HL-60/S4 treated with retinoic acid at 250 ng/mL for 4 days and 3 days (cell line): ENCODE measurements at regions not wholly inside any gene's neighbourhood (a gene's known extent, or its start where the extent isn't known, plus 50 kb on each side); places are given as distances from the start of the nearest gene placed in this dataset.
"Not testable (repeated sequence)": the region's sequence is repeated elsewhere in the genome, so short reads cannot be mapped to it uniquely, and the experiment has no call there.

Source experiments
- in situ Hi-C: fragments of 300-500 bp; cut with MboI; formaldehyde crosslinking; loops from 2 replicates; pipeline ENCODE4 v1.7.0; 2022; ENCODE audit warnings: low sequenced_read_pairs

DNA sequence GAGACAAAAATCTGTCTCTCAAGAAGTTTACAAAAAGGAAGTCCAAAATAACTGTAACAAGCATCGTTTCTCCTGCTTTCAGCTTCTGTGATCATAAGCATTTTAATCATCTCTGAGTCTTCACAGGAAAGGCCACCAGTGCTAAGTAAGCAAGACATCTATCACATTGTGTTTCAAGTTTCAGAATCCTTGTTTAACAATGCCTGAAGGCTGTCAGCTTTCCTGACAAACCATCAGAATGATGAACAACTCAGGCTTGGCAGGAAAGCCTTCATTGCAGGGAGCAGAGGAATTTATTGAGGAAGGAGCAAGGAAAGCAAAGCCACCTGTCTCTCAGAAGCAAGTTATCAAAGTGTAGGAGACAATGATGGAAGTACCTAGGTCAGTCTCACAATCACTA, 143.5 kb upstream of the DAPK1 start:
- in situ Hi-C loops: no loop called here

DNA sequence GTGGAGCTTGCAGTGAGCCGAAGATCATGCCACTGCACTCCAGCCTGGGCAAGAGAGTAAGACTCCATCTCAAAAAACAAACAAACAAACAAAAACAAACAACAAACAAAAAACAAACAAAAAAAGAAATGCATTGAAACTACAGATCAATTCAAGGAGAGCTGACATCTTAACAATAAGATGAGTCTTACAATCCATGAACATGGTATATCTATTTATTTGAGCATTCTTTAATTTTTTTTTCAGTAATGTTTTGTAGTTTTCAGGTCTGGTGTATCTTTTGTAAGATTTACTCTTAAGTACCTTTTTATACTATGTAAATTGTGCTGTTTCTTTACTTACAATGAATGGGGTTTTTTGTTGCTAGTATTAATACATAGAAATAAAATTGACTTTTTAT, 140.1 kb upstream of the DAPK1 start:
- in situ Hi-C loops: no loop called here

DNA sequence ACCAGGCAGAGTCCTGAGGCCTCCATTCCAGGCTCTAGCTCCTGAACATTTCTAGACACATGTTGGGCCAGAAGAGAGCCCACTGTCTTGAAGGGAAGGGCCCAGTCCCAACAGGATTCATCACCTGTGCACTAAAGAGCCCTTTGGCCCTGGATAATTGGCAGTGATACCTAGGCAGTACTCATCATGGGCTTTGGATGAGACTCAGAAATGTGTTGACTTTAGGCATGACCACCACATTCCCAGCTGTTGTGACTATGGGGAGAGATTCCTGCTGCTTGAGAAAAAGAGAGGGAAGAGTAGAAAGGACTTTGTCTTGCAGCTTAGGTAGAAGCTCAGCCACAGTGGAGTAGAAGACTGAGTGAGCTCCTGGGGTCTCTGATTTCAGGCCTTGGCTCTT, 138.4 kb upstream of the DAPK1 start:
- in situ Hi-C loops: no loop called here

GRCh38 chr9:87359958-87360601, 137.6 kb upstream of the DAPK1 start:
- in situ Hi-C loops: no loop called here

DNA sequence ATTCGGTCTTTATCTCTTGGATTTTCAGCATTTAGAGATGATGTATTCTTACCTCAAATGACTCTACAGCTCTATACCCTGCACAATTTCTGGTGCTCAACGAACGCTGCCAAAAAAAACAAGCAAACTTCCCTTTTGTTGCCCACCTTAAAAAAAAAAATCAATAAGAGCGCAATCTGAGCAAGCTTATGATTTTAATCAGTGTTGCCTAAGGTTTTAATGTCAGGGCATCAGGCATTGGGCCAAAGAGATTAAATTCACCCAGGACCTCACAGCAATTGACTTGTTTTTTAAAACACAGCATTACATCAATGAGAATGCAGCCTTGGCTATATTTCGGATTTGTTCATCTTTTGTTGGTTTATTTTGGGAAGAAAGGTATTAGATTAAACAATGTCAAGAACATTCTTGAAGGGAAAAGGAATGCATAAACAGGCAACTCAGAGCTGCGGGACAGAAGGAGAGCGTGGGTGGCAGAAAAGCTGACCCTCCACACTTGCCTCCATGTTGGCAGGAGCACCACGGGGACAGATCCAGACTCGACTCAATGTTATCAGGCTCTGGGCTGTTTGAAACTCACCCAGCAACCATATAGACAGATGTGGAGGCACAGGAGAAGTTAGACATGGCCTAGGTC, 127.5 kb upstream of the DAPK1 start:
- in situ Hi-C loops: no loop called here

GRCh38 chr9:87371795-87372355, 125.8 kb upstream of the DAPK1 start:
- in situ Hi-C loops: no loop called here

DNA sequence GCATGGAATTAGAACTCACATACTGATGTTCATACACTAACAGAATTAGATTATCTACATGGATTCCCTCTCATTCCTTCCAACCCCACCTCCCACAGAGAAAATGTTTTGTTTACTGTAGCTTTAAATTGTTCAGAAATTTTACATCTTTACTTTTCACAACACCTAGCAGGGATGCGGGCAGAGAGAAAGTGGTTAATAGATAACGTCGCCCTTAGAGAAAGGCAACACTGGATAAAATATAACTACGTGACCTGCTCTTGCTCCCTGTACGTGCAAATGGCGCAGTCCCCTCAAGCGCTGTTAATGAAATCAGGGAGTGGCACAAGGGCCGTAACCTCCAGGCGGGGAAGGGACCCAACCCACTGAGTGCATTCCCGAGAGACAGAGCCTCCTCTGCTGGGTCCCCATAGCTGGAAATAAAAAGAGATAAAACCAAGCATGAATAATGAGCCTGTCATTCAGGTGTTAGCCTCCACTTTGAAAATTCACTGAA, 125.3 kb upstream of the DAPK1 start:
- in situ Hi-C loops: no loop called here

- in situ Hi-C loops: not testable (repeated sequence)
These were observed 123.4 kb upstream of the DAPK1 start for GRCh38 chr9:87374023-87374919.

- in situ Hi-C loops: no loop called here
These were observed 122.1 kb upstream of the DAPK1 start for GRCh38 chr9:87375397-87376073.

GRCh38 chr9:87378676-87379075, 119.0 kb upstream of the DAPK1 start:
- in situ Hi-C loops: no loop called here

GRCh38 chr9:87379300-87379699, 118.4 kb upstream of the DAPK1 start:
- in situ Hi-C loops: no loop called here

DNA sequence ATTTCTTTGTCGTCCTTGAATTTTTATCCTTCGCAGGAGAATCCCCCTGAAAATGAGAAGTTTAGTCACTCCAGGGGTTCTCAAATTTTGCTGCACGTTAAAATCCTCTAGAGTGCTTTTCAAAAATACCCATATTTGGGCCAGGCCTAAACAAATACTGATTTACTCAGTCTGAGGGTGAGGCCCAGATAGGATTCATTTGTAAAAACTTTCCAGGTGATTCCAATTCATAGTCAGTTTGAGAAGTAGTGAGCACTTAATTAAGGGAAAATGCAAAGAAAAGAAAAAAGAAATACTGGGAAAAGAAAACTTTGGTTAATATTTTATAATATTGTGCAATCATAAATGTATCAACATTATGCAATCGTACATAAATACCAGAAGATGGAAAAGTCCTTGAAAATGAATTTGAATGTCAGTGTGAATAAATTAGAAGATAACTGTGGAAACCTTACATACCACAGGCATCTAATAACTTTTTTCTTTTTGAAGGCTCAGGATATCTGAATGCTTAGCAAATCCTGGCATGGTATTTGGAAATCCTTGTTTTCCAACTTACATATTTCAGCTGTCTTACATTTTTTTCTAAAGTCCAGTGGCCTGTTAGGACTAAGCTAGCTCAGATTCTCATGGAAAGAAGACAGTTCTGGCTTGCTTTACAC, 116.5 kb upstream of the DAPK1 start:
- in situ Hi-C loops: no loop called here

GRCh38 chr9:87381746-87382145, 115.9 kb upstream of the DAPK1 start:
- in situ Hi-C loops: no loop called here

- in situ Hi-C loops: no loop called here
These were observed 114.8 kb upstream of the DAPK1 start for GRCh38 chr9:87382900-87383299.

- in situ Hi-C loops: no loop called here
These were observed 114.1 kb upstream of the DAPK1 start for GRCh38 chr9:87383344-87384150.

DNA sequence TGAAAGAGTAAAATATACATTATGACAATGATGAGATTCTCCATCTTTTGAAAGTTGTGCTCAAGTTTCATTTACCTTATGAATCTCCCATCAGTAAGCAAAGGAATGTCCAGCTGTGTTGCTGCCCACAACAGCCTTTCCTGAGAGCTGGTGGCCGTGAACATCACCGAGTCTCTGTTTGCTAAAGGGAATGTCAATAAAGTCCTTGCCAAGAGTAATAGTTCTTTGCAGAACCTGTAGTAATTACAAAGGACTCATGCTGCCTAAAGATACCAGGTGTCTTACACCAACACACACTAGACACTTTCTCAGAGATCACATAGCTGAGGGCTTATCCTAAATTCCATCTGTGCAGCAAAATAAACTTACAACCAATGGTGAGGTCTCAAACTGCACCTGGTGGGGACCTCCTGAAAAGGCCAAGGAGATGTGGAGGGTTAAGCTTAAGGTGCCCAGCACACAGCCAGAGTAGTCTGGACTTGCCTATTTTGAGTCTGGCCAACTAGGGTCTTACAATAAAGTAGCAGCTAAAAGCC, 111.1 kb upstream of the DAPK1 start:
- in situ Hi-C loops: no loop called here

GRCh38 chr9:87387351-87388011, 110.2 kb upstream of the DAPK1 start:
- in situ Hi-C loops: no loop called here

DNA sequence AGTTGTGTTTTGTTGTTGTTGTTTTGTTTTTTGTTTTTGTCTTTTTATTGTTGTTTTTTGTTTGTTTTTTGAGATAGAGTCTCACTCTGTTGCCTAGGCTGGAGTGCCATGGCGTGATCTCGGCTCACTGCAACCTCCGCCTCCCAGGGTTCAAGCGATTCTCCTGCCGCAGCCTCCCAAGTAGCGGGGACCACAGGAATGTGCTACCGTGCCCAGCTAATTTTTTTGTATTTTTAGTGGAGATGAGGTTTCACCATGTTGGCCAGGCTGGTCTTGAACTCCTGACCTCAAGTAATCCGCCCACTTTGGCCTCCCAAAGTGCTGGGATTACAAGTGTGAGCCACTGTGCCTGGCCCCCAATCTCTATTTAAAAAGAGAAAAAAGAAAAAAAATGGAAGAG, 109.0 kb upstream of the DAPK1 start:
- in situ Hi-C loops: not testable (repeated sequence)

DNA sequence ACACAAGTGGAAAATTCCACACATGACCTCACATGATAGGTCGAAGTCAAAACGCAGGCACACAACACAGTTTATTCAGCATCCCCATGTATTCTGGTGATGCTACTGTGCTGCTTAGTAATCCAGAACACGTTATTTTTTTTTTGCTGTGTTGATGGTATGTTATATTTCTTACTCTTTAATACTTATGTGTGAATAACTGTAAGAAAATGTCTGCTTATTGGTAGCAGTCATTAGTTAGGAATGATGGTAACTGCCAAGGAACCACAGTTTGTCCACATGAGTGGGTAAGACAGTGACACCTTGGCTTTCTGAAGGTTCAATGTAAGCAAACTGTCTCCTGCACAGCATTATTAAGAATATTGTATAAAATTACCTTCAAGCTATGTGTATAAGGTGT, 107.7 kb upstream of the DAPK1 start:
- in situ Hi-C loops: no loop called here
